H1 (cell line): ENCODE measurements at regions not wholly inside any gene's neighbourhood (a gene's known extent, or its start where the extent isn't known, plus 50 kb on each side); places are given as distances from the start of the nearest gene placed in this dataset.

ENCODE experiments used
- CTCF ChIA-PET: fragments of 300-600 bp; sonication (Branson Sonifier 250); formaldehyde crosslinking; loops from one replicate; lab custom pipeline; 2021; ENCODE audit not compliant: partially characterized antibody; lab: Charles Lee
- POLR2A ChIA-PET: fragments of 300-600 bp; sonication (Branson Sonifier 250); formaldehyde crosslinking; loops from one replicate; lab custom pipeline; 2021; ENCODE audit warnings: inconsistent platforms; ENCODE audit not compliant: partially characterized antibody; lab: Charles Lee
- DNase-seq, 2 experiments: peaks; one replicate each; pipeline versions ENCODE4 v3.0.0 to v3.0.0-alpha.2; 2010 to 2022; ENCODE audit warnings: low spot score in 2 of 2, low read depth in 1 of 2, mixed read lengths in 1 of 2
- FAIRE-seq: peaks from 2 replicates; lab custom pipeline; 2011; peaks lifted over from hg19 to GRCh38; lab: Jason Lieb, UNC
- H2AFZ ChIP-seq: 2 replicates; pipeline ENCODE4 v1.8.1; 2012; ENCODE audit warnings: low read length, inconsistent platforms
- H2AK5ac ChIP-seq: 2 replicates; pipeline ENCODE4 v1.6.1; 2013; ENCODE audit warnings: low read depth, low read length
- H2BK120ac ChIP-seq: replicated peaks from 2 replicates; pipeline ENCODE3; 2013; ENCODE audit warnings: low read depth, low read length, inconsistent platforms
- H2BK12ac ChIP-seq: 2 replicates; pipeline ENCODE4 v1.6.1; 2013; ENCODE audit warnings: low read depth, low read length
- H2BK15ac ChIP-seq: 2 replicates; pipeline ENCODE4 v1.6.1; 2013; ENCODE audit warnings: low read length
- H2BK20ac ChIP-seq: 2 replicates; pipeline ENCODE4 v1.6.1; 2013; ENCODE audit warnings: low read length
- H2BK5ac ChIP-seq: 2 replicates; pipeline ENCODE4 v1.6.1; 2013; ENCODE audit warnings: low read depth, low read length
- H3K14ac ChIP-seq: 2 replicates; pipeline ENCODE4 v1.6.1; 2013; ENCODE audit warnings: inconsistent platforms; ENCODE audit not compliant: insufficient read length
- H3K18ac ChIP-seq: 2 replicates; pipeline ENCODE4 v1.6.1; 2013; ENCODE audit warnings: low read length; ENCODE audit errors: extremely low read depth
- H3K23ac ChIP-seq: 2 replicates; pipeline ENCODE4 v1.6.1; 2013; ENCODE audit warnings: inconsistent platforms; ENCODE audit not compliant: insufficient read length
- H3K23me2 ChIP-seq: 2 replicates; pipeline ENCODE4 v1.6.1; 2013; ENCODE audit warnings: low read depth, low read length
- H3K27ac ChIP-seq: 2 replicates; pipeline ENCODE4 v1.6.1; 2011; ENCODE audit warnings: low read depth, low read length, inconsistent platforms
- H3K27me3 ChIP-seq, 4 experiments: replicated peaks in 1 of 4; 1 replicate in 1 of 4; 2 replicates in 3 of 4; pipeline versions ENCODE4 v1.6.1 to v1.8.1; 2011 to 2013; ENCODE audit warnings: low read length in 3 of 4, mild to moderate bottlenecking in 3 of 4, inconsistent platforms in 2 of 4, mixed read lengths in 2 of 4, moderate library complexity in 1 of 4; ENCODE audit not compliant: control insufficient read depth in 3 of 4, insufficient read depth in 3 of 4; ENCODE audit errors: extremely low read depth in 1 of 4
- H3K36me3 ChIP-seq, 4 experiments: 2 replicates each; pipeline versions ENCODE4 v1.6.1 to v1.8.1; 2011 to 2013; ENCODE audit warnings: mild to moderate bottlenecking in 4 of 4, low read length in 3 of 4, moderate library complexity in 2 of 4, control low read depth in 1 of 4, inconsistent platforms in 1 of 4; ENCODE audit not compliant: insufficient read depth in 4 of 4, control insufficient read depth in 2 of 4
- H3K4ac ChIP-seq: replicated peaks from 2 replicates; pipeline ENCODE3; 2013; ENCODE audit warnings: low read length, low read depth, mixed read lengths, inconsistent platforms; ENCODE audit not compliant: insufficient read length
- H3K4me1 ChIP-seq, 4 experiments: replicated peaks in 1 of 4; 1 replicate in 1 of 4; 2 replicates in 3 of 4; pipeline versions ENCODE4 v1.6.1 to v1.8.1; 2011 to 2013; ENCODE audit warnings: low read length in 3 of 4, inconsistent platforms in 2 of 4, mixed read lengths in 1 of 4; ENCODE audit not compliant: insufficient read depth in 4 of 4, control insufficient read depth in 3 of 4
- H3K4me2 ChIP-seq, 2 experiments: 2 replicates each; pipeline versions ENCODE4 v1.6.1 to v1.8.1; 2011 to 2013; ENCODE audit warnings: low read depth in 2 of 2, low read length in 2 of 2, control low read depth in 1 of 2, inconsistent platforms in 1 of 2, mild to moderate bottlenecking in 1 of 2; ENCODE audit not compliant: insufficient read depth in 1 of 2
- H3K4me3 ChIP-seq, 4 experiments: fragments of 200-600, 300-600 bp in 1 of 4; sonication (generic), shearing (Covaris generic), sonication (Bioruptor Twin) in 1 of 4; 2 replicates each; pipeline versions ENCODE4 v1.5.1 to v1.8.1; 2011 to 2016; ENCODE audit warnings: low read length in 4 of 4, low read depth in 3 of 4, control low read depth in 2 of 4, inconsistent platforms in 2 of 4, mild to moderate bottlenecking in 2 of 4, mixed read lengths in 1 of 4, moderate library complexity in 1 of 4; ENCODE audit not compliant: insufficient read depth in 2 of 4; ENCODE audit errors: extremely low read depth in 1 of 4
- H3K56ac ChIP-seq: replicated peaks from 2 replicates; pipeline ENCODE3; 2013; ENCODE audit warnings: low read depth, mild to moderate bottlenecking, mixed read lengths, low read length, inconsistent platforms; ENCODE audit not compliant: insufficient read length
- H3K79me1 ChIP-seq: 2 replicates; pipeline ENCODE4 v1.6.1; 2013; ENCODE audit warnings: low read depth, low read length, control low read depth
- H3K79me2 ChIP-seq, 2 experiments: 2 replicates each; pipeline versions ENCODE4 v1.6.1 to v1.8.1; 2012 to 2013; ENCODE audit warnings: low read length in 2 of 2, mild to moderate bottlenecking in 2 of 2, inconsistent platforms in 1 of 2; ENCODE audit not compliant: insufficient read depth in 2 of 2, control insufficient read depth in 1 of 2
- H3K9ac ChIP-seq, 4 experiments: replicated peaks in 1 of 4; 1 replicate in 1 of 4; 2 replicates in 3 of 4; pipeline versions ENCODE4 v1.6.1 to v1.8.1; 2011 to 2013; ENCODE audit warnings: low read depth in 3 of 4, low read length in 3 of 4, control low read depth in 2 of 4, mild to moderate bottlenecking in 2 of 4, moderate library complexity in 2 of 4, inconsistent platforms in 1 of 4; ENCODE audit errors: extremely low read depth in 1 of 4
- H3K9me3 ChIP-seq, 2 experiments: 2 replicates each; pipeline versions ENCODE4 v1.6.1 to v1.8.1; 2012 to 2013; ENCODE audit warnings: mild to moderate bottlenecking in 2 of 2, moderate library complexity in 2 of 2, control low read depth in 1 of 2, inconsistent platforms in 1 of 2, low read depth in 1 of 2, low read length in 1 of 2, mixed read lengths in 1 of 2; ENCODE audit not compliant: insufficient read depth in 2 of 2
- H4K20me1 ChIP-seq, 2 experiments: replicated peaks in 1 of 2; 2 replicates each; pipeline versions ENCODE3 to v1.8.1; 2011 to 2013; ENCODE audit warnings: inconsistent platforms in 2 of 2, low read length in 2 of 2, mild to moderate bottlenecking in 1 of 2; ENCODE audit not compliant: insufficient read depth in 2 of 2, control insufficient read depth in 1 of 2
- H4K5ac ChIP-seq: 2 replicates; pipeline ENCODE4 v1.6.1; 2013; ENCODE audit warnings: low read length, low read depth, mixed read lengths, inconsistent platforms; ENCODE audit not compliant: insufficient read length
- H4K8ac ChIP-seq: 2 replicates; pipeline ENCODE4 v1.8.0; 2013; ENCODE audit warnings: mild to moderate bottlenecking, moderate library complexity, low read length, inconsistent platforms; ENCODE audit not compliant: insufficient read depth; ENCODE audit errors: extremely low read depth
- H4K91ac ChIP-seq: replicated peaks from 2 replicates; pipeline ENCODE3; 2013; ENCODE audit warnings: low read length, mixed read lengths, inconsistent platforms; ENCODE audit not compliant: insufficient read length
- ASH2L ChIP-seq: fragments of 200-600, 300-600 bp; sonication (generic); IDR thresholded peaks from one replicate; pipeline ENCODE4 v1.7.1; 2017; ENCODE audit warnings: low read length
- MAFK ChIP-seq: IDR thresholded peaks from 2 replicates; pipeline ENCODE4 v1.6.1; 2012; ENCODE audit warnings: low read depth, mild to moderate bottlenecking, improper control_type of control experiment, low read length
- RXRA ChIP-seq: IDR thresholded peaks from 2 replicates; pipeline ENCODE4 v1.6.1; 2011; ENCODE audit warnings: low read depth, mild to moderate bottlenecking, low read length, moderate library complexity; ENCODE audit not compliant: insufficient read depth
- TAF1 ChIP-seq: IDR thresholded peaks from 2 replicates; pipeline ENCODE4 v1.6.1; 2011; ENCODE audit warnings: mild to moderate bottlenecking, low read depth, low read length
- WGBS, 2 experiments: shearing (Covaris generic) in 1 of 2; methylation state at CpG; one replicate each; pipeline versions ENCODE4 v1.1.6 to v1.1.7; 2013 to 2015; ENCODE audit warnings: low lambda C conversion rate in 2 of 2, mixed read lengths in 2 of 2, inconsistent platforms in 1 of 2, low coverage in 1 of 2, missing lambda C conversion rate in 1 of 2; ENCODE audit not compliant: insufficient replicate concordance in 2 of 2, insufficient coverage in 1 of 2, insufficient read length in 1 of 2; ENCODE audit errors: extremely low coverage in 1 of 2, missing lambda C conversion rate in 1 of 2; 5-methylcytosine and 5-hydroxymethylcytosine counted together

DNA sequence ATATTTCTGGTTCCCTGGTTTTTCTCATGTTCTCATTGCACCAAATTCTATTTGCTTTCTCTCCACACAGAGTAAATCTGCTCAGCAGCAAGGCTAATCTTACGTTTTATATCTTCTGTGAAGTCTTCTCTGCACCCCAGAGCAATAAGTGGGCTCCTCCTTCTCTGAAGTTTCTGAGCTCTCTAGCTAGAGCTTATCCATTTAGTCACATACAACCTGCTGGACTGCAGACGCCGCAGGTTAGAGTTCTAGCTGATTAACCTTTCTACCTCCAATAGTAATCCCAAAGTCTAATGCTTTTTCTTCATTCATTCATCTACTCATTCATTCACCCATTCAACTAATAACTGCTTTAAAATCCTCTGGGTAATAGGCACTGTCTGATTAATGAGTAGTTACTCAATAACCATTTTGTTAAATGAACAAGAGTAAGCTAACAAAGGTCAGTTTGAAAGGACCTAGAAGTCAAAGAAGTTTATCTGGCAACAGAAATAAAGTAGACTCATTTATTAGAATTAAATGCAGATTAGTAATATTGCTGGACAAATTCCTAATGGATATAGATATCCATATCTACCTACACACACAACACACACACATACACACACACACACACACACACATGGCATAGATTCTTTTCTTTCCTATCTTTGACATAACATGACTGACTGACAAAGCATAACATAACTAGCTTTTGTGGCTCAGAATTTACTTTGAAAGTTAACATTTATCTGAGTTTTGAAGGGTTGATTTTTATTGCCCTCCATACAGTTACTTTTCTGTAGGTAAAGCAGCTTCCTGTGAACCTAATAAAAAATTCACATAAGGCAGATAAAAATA, 984.6 kb upstream of the SEMA6A start:
- H4K91ac ChIP-seq: no peak overlapping the region
- no peak overlapping the region for H2BK12ac ChIP-seq
- H3K56ac ChIP-seq: no peak overlapping the region
- H3K9me3 ChIP-seq: no peaks in the 10 kb centered on the region
- no peak overlapping the region for H2BK5ac ChIP-seq
- no peak overlapping the region for H3K4me2 ChIP-seq
- H3K27ac ChIP-seq: no peak overlapping the region
- no peaks in the 10 kb centered on the region for H3K79me2 ChIP-seq
- TF ChIP-seq TAF1 (no peak), MAFK (no peak), RXRA (no peak), ASH2L (no peak)
- no peak overlapping the region for H3K9ac ChIP-seq
- H2AK5ac ChIP-seq: no peak overlapping the region
- H3K79me1 ChIP-seq: no peaks in the 10 kb centered on the region
- DNase-seq: no peak
- no peak overlapping the region for H3K4ac ChIP-seq
- H4K20me1 ChIP-seq: no peaks in the 10 kb centered on the region
- FAIRE-seq: no peak
- no peak overlapping the region for H2AFZ ChIP-seq
- no peak overlapping the region for H2BK120ac ChIP-seq
- no peaks in the 10 kb centered on the region for H3K23me2 ChIP-seq
- no peaks in the 10 kb centered on the region for H3K27me3 ChIP-seq
- CTCF ChIA-PET: interaction anchor here (0.6 to 2.2 kb wide), 2 partner anchors 104 to 1154 kb away, joined by 3 to 6 read pairs; no protein-coding TSS in a partner anchor
- 90% methylated on average over 3 of the region's 3 CpGs; no CpG with 5 or more reads in 1 of the 2 experiments for WGBS, 2 experiments
- H3K14ac ChIP-seq: no peak overlapping the region
- POLR2A ChIA-PET: no interaction called here
- no peak overlapping the region for H2BK15ac ChIP-seq
- no peak overlapping the region for H3K4me3 ChIP-seq
- H3K36me3 ChIP-seq: no peaks in the 10 kb centered on the region
- no peak overlapping the region for H2BK20ac ChIP-seq
- no peak overlapping the region for H4K5ac ChIP-seq
- no peaks in the 10 kb centered on the region for H3K4me1 ChIP-seq
- no peak overlapping the region for H3K18ac ChIP-seq
- H3K23ac ChIP-seq: no peak overlapping the region
- no peak overlapping the region for H4K8ac ChIP-seq
